GM23248 (cell line): ENCODE measurements at regions not wholly inside any gene's neighbourhood (a gene's known extent, or its start where the extent isn't known, plus 50 kb on each side); places are given as distances from the start of the nearest gene placed in this dataset.

Experiments
- DNase-seq: peaks from one replicate; pipeline ENCODE4 v3.0.0-alpha.2; 2015
- H2AFZ ChIP-seq: fragments of 200-600 bp; sonication (generic); 2 replicates; pipeline ENCODE4 v1.6.1; 2016; ENCODE audit warnings: antibody characterized with exemption
- H3F3A ChIP-seq: fragments of 200-600 bp; sonication (generic); 2 replicates; pipeline ENCODE4 v1.6.1; 2016; ENCODE audit warnings: mild to moderate bottlenecking, antibody characterized with exemption, mixed run types; ENCODE audit not compliant: insufficient read depth
- H3K27ac ChIP-seq: fragments of 200-600 bp; sonication (generic); 2 replicates; pipeline ENCODE4 v1.5.1; 2016; ENCODE audit warnings: mild to moderate bottlenecking
- H3K27me3 ChIP-seq: fragments of 200-600 bp; sonication (generic); replicated peaks from 2 replicates; pipeline ENCODE4 v1.6.1; 2016; ENCODE audit warnings: mild to moderate bottlenecking; ENCODE audit not compliant: insufficient read depth
- H3K36me3 ChIP-seq: fragments of 200-600 bp; sonication (generic); 2 replicates; pipeline ENCODE4 v1.6.1; 2016; ENCODE audit warnings: low read depth, mild to moderate bottlenecking
- H3K4me1 ChIP-seq: fragments of 200-600 bp; sonication (generic); 2 replicates; pipeline ENCODE4 v1.6.1; 2016; ENCODE audit warnings: mild to moderate bottlenecking; ENCODE audit not compliant: insufficient read depth
- H3K4me2 ChIP-seq: fragments of 200-600 bp; sonication (generic); one replicate; pipeline ENCODE4 v1.6.1; 2016; ENCODE audit warnings: mild to moderate bottlenecking; ENCODE audit not compliant: unreplicated experiment
- H3K4me3 ChIP-seq: fragments of 200-600 bp; sonication (generic); 2 replicates; pipeline ENCODE4 v1.5.1; 2016; ENCODE audit warnings: mild to moderate bottlenecking
- H3K79me2 ChIP-seq: fragments of 200-600 bp; sonication (generic); 2 replicates; pipeline ENCODE4 v1.6.1; 2016; ENCODE audit warnings: mild to moderate bottlenecking; ENCODE audit not compliant: insufficient read depth
- H3K9ac ChIP-seq: fragments of 200-600 bp; sonication (generic); 2 replicates; pipeline ENCODE4 v1.6.1; 2016; ENCODE audit warnings: mild to moderate bottlenecking
- H3K9me2 ChIP-seq: fragments of 200-600 bp; sonication (generic); 2 replicates; pipeline ENCODE4 v1.6.1; 2016; ENCODE audit warnings: mixed run types, mild to moderate bottlenecking, moderate library complexity; ENCODE audit not compliant: insufficient read depth
- H3K9me3 ChIP-seq: fragments of 200-600 bp; sonication (generic); one replicate; pipeline ENCODE4 v1.6.1; 2017; ENCODE audit warnings: low read depth
- H4K20me1 ChIP-seq: fragments of 200-600 bp; sonication (generic); 2 replicates; pipeline ENCODE4 v1.6.0; 2016; ENCODE audit not compliant: insufficient read depth
- EZH2 ChIP-seq: fragments of 200-600 bp; sonication (generic); IDR thresholded peaks from 2 replicates; pipeline ENCODE4 v1.6.1; 2018; ENCODE audit warnings: antibody characterized with exemption, mild to moderate bottlenecking; ENCODE audit not compliant: insufficient read depth, poor library complexity, severe bottlenecking
- EZH2phosphoT487 ChIP-seq: fragments of 200-600 bp; sonication (generic); IDR thresholded peaks from 2 replicates; pipeline ENCODE4 v1.6.1; 2018; ENCODE audit warnings: antibody characterized with exemption, moderate library complexity, mild to moderate bottlenecking, low read depth; ENCODE audit not compliant: insufficient read depth
- WGBS, 2 experiments: methylation state at CpG; one replicate each; pipeline ENCODE4 v1.1.6; 2015 to 2017; ENCODE audit warnings: low lambda C conversion rate in 2 of 2, low coverage in 1 of 2; ENCODE audit errors: missing lambda C conversion rate in 2 of 2; 5-methylcytosine and 5-hydroxymethylcytosine counted together
- in situ Hi-C: fragments of 300-500 bp; cut with MboI; formaldehyde crosslinking; loops from 2 replicates; pipeline ENCODE4 v1.15.0; 2020

DNA sequence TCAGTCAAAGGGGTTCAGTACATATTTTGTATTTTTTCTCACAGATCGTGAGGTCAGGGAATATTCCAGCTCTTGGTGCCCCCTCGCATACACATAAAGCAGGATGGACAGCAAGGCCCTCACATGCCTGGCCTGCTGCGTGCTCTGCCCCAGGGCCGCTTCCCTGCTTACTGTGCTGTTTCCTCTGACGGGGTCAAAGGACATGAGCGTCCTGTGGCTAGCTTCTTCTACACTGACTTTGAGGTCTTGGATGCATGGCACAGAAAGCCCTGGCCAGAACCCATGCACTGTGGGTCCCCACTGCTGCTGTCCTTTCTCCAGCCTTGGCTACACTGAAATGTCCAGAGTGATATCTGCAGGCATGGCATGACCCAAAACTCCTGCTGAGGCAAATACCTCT, 92.5 kb upstream of the GGTLC1 start:
- WGBS, 2 experiments: 44 to 52% methylated on average over 6 of the region's 6 CpGs
- Histone ChIP-seq H3K9me2 (no peaks in the 10 kb centered on the region), H2AFZ (no peak overlapping the region), H3K4me3 (no peak overlapping the region), H3K27me3 (no peaks in the 10 kb centered on the region; the same call in 1 of the 2 replicates), H3K27ac (no peak overlapping the region), H3K4me2 (no peak overlapping the region), H3F3A (no peaks in the 10 kb centered on the region), H3K9me3 (no peaks in the 10 kb centered on the region), H3K79me2 (no peaks in the 10 kb centered on the region), H3K4me1 (no peaks in the 10 kb centered on the region), H3K36me3 (no peaks in the 10 kb centered on the region), H4K20me1 (no peaks in the 10 kb centered on the region), H3K9ac (no peak overlapping the region)
- TF ChIP-seq EZH2: no peak
- in situ Hi-C loops: no loop called here
- no peak for DNase-seq

DNA sequence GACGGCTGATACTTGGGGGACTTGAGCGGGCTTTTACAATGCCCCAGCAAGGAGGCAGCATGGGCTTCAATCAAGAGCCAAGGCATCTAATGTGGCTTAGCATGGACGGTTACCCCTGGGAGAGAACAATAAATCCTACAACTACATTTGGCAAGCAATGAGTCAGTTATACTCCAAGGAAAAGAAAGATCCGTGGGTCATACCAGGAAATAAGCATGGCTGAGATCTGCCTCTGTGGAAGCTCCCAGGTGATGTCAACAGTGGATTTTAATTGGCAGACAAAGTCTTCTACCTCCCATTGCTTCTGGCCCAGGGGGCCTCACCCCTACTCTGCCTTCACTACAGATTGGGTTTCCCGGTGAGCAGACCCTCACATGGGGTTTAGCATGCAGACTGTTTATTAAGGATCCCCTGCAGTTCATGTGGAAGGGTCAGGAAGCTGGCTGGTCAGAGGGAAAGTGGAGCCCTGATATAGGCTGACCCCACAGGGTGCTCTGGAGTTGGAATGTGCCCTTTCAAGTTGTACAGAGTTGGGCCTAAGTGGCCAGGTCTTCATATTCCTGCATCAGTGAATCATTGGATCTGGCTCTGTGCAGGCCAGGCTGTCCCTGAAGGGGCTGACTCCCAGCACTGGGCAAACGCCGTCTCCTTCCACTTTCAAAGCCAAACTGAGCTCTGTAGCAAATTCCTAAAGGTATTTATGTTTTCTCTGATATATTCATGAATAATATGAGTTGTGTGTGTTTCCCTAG, 91.3 kb upstream of the GGTLC1 start:
- DNase-seq: no peak
- Histone ChIP-seq H3K27me3 (no peaks in the 10 kb centered on the region; the same call in 1 of the 2 replicates), H3K4me3 (no peak overlapping the region), H3K9me3 (no peaks in the 10 kb centered on the region), H4K20me1 (no peaks in the 10 kb centered on the region), H3K36me3 (no peaks in the 10 kb centered on the region), H2AFZ (no peak overlapping the region), H3K27ac (no peak overlapping the region), H3K4me1 (no peaks in the 10 kb centered on the region), H3F3A (no peaks in the 10 kb centered on the region), H3K9ac (no peak overlapping the region), H3K4me2 (no peak overlapping the region), H3K9me2 (no peaks in the 10 kb centered on the region), H3K79me2 (no peaks in the 10 kb centered on the region)
- WGBS, 2 experiments: 60% methylated on average over 7 of the region's 7 CpGs
- TF ChIP-seq EZH2 (no peak), EZH2phosphoT487 (no peak)
- in situ Hi-C loops: no loop called here

DNA sequence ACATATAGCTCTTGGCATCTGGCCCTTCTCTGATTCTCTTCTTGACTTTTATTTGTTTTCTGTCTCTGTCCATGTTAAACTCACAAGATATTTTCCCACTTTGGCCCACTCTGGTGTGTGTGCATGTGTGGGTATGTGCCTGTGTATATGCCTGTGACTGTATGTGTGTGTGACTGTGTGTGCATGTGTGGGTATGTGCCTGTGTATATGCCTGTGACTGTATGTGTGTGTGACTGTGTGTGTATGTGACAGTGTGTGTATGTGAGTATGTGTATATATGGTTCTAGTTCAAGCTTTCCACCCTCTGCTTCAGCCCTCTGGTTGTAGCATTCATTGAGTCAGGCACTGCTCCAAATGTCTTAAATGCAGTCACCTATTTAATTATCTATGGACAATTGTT, 88.6 kb upstream of the GGTLC1 start:
- Histone ChIP-seq H3K9me2 (no peaks in the 10 kb centered on the region), H4K20me1 (no peaks in the 10 kb centered on the region), H3F3A (no peaks in the 10 kb centered on the region), H3K36me3 (no peaks in the 10 kb centered on the region), H3K4me3 (no peak overlapping the region), H3K4me1 (no peaks in the 10 kb centered on the region), H3K9ac (no peak overlapping the region), H2AFZ (no peak overlapping the region), H3K9me3 (no peaks in the 10 kb centered on the region), H3K79me2 (no peaks in the 10 kb centered on the region), H3K4me2 (no peak overlapping the region), H3K27me3 (no peaks in the 10 kb centered on the region), H3K27ac (no peak overlapping the region)
- in situ Hi-C loops: no loop called here
- no peak for TF ChIP-seq EZH2phosphoT487
- no peak for TF ChIP-seq EZH2
- DNase-seq: no peak

DNA sequence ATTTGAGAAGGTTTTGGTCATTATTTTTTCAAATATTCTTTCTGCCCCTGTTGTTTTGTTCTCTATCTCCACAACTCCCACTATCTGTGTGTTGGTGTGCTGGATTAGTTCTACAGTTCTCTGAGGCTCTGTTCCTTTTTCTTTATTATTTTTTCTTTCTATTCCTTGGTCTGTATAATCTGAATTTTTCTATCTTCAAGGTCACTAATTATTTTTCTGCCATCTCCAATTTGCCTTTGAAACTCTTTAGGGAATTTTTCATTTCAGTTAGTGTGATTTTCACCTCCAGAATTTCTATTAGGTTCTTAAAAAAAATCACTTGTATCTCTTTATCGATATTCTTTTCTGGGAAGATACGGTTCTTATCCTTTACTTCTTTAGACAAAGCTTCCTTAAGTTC, 82.1 kb upstream of the GGTLC1 start:
- H3F3A ChIP-seq: no peaks in the 10 kb centered on the region
- TF ChIP-seq EZH2phosphoT487 (no peak), EZH2 (no peak)
- no peak overlapping the region for H3K9ac ChIP-seq
- no peak for DNase-seq
- no peaks in the 10 kb centered on the region for H3K36me3 ChIP-seq
- no peaks in the 10 kb centered on the region for H3K9me3 ChIP-seq
- no peaks in the 10 kb centered on the region for H3K9me2 ChIP-seq
- no peak overlapping the region for H3K4me2 ChIP-seq
- no peak overlapping the region for H3K4me3 ChIP-seq
- no peaks in the 10 kb centered on the region for H3K4me1 ChIP-seq
- in situ Hi-C loops: no loop called here
- H4K20me1 ChIP-seq: no peaks in the 10 kb centered on the region
- no peak overlapping the region for H3K27ac ChIP-seq
- 51 to 61% methylated on average over 2 of the region's 2 CpGs for WGBS, 2 experiments
- no peak overlapping the region for H2AFZ ChIP-seq
- H3K79me2 ChIP-seq: no peaks in the 10 kb centered on the region
- H3K27me3 ChIP-seq: no peaks in the 10 kb centered on the region
